ENCODE measurements at regions not wholly inside any gene's neighbourhood (a gene's known extent, or its start where the extent isn't known, plus 50 kb on each side); places are given as distances from the start of the nearest gene placed in this dataset.

DNA sequence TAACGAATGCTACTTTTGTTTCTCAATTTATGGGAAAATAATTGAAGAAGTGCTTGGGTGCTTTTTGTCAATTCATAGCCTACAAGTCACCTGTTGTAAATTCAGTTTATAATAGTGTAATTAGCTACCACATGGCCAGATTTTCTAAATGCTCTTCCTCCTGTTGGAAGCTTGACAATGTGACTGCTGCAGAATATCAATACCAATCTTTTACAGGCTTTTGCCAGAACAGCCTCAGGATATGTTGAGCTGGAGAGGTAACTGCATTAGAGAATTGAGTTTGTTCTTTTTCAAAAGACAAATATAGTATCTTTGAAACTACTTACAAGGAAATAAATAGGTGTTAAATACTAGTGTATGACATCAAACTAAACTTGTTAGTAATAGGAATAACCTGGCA lies 277.8 kb downstream of the POU4F1 start:
- Histone ChIP-seq H4K20me1 (replicated peaks; ENCODE audit: insufficient read depth) (no peaks in the 10 kb centered on the region), H3K4me1 (ENCODE audit: insufficient read depth) (peaks cover 5% of the 10 kb centered on the region; the same call in 1 of the 2 replicates), H3K27ac (ENCODE audit: low read depth) (no peak overlapping the region), H3K9me2 (ENCODE audit: insufficient read depth) (no peaks in the 10 kb centered on the region), H3F3A (replicated peaks; ENCODE audit: low read depth) (no peaks in the 10 kb centered on the region), H3K4me2 (no peak overlapping the region), H3K27me3 (ENCODE audit: insufficient read depth) (no peaks in the 10 kb centered on the region), H3K4me3 (no peak overlapping the region), H3K36me3 (ENCODE audit: insufficient read depth) (no peaks in the 10 kb centered on the region), H2AFZ (no peak overlapping the region), H3K79me2 (replicated peaks; ENCODE audit: insufficient read depth) (no peaks in the 10 kb centered on the region)
- Mint-ChIP-seq H3K4me1 (no peaks in the 10 kb centered on the region; the same call in 2 of the 3 replicates), H3K27ac (no peak overlapping the region), H3K9me3 (no peaks in the 10 kb centered on the region), H3K27me3 (ENCODE audit: insufficient read depth, low read depth, poor library complexity) (no peaks in the 10 kb centered on the region), H3K36me3 (ENCODE audit: low read depth) (no peaks in the 10 kb centered on the region), H3K4me3 (no peak overlapping the region)
- DNase-seq (ENCODE audit: low spot score) = no peak
- ATAC-seq = no peak
- TF ChIP-seq, protein P1, sequence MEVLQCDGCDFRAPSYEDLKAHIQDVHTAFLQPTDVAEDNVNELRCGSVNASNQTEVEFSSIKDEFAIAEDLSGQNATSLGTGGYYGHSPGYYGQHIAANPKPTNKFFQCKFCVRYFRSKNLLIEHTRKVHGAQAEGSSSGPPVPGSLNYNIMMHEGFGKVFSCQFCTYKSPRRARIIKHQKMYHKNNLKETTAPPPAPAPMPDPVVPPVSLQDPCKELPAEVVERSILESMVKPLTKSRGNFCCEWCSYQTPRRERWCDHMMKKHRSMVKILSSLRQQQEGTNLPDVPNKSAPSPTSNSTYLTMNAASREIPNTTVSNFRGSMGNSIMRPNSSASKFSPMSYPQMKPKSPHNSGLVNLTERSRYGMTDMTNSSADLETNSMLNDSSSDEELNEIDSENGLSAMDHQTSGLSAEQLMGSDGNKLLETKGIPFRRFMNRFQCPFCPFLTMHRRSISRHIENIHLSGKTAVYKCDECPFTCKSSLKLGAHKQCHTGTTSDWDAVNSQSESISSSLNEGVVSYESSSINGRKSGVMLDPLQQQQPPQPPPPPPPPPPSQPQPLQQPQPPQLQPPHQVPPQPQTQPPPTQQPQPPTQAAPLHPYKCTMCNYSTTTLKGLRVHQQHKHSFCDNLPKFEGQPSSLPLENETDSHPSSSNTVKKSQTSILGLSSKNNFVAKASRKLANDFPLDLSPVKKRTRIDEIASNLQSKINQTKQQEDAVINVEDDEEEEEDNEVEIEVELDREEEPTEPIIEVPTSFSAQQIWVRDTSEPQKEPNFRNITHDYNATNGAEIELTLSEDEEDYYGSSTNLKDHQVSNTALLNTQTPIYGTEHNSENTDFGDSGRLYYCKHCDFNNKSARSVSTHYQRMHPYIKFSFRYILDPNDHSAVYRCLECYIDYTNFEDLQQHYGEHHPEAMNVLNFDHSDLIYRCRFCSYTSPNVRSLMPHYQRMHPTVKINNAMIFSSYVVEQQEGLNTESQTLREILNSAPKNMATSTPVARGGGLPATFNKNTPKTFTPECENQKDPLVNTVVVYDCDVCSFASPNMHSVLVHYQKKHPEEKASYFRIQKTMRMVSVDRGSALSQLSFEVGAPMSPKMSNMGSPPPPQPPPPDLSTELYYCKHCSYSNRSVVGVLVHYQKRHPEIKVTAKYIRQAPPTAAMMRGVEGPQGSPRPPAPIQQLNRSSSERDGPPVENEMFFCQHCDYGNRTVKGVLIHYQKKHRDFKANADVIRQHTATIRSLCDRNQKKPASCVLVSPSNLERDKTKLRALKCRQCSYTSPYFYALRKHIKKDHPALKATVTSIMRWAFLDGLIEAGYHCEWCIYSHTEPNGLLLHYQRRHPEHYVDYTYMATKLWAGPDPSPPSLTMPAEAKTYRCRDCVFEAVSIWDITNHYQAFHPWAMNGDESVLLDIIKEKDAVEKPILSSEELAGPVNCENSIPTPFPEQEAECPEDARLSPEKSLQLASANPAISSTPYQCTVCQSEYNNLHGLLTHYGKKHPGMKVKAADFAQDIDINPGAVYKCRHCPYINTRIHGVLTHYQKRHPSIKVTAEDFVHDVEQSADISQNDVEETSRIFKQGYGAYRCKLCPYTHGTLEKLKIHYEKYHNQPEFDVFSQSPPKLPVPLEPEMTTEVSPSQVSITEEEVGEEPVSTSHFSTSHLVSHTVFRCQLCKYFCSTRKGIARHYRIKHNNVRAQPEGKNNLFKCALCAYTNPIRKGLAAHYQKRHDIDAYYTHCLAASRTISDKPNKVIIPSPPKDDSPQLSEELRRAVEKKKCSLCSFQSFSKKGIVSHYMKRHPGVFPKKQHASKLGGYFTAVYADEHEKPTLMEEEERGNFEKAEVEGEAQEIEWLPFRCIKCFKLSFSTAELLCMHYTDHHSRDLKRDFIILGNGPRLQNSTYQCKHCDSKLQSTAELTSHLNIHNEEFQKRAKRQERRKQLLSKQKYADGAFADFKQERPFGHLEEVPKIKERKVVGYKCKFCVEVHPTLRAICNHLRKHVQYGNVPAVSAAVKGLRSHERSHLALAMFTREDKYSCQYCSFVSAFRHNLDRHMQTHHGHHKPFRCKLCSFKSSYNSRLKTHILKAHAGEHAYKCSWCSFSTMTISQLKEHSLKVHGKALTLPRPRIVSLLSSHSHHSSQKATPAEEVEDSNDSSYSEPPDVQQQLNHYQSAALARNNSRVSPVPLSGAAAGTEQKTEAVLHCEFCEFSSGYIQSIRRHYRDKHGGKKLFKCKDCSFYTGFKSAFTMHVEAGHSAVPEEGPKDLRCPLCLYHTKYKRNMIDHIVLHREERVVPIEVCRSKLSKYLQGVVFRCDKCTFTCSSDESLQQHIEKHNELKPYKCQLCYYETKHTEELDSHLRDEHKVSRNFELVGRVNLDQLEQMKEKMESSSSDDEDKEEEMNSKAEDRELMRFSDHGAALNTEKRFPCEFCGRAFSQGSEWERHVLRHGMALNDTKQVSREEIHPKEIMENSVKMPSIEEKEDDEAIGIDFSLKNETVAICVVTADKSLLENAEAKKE (CRISPR knock-in tag; IDR thresholded peaks at IDR 0.05) = no peak
- TF ChIP-seq STAT1 (IDR thresholded peaks at IDR 0.05; ENCODE audit: unreplicated experiment) = no peak
- TF ChIP-seq EZH2phosphoT487 (IDR thresholded peaks at IDR 0.05; ENCODE audit: unreplicated experiment) = no peak
- TF ChIP-seq, protein P2, sequence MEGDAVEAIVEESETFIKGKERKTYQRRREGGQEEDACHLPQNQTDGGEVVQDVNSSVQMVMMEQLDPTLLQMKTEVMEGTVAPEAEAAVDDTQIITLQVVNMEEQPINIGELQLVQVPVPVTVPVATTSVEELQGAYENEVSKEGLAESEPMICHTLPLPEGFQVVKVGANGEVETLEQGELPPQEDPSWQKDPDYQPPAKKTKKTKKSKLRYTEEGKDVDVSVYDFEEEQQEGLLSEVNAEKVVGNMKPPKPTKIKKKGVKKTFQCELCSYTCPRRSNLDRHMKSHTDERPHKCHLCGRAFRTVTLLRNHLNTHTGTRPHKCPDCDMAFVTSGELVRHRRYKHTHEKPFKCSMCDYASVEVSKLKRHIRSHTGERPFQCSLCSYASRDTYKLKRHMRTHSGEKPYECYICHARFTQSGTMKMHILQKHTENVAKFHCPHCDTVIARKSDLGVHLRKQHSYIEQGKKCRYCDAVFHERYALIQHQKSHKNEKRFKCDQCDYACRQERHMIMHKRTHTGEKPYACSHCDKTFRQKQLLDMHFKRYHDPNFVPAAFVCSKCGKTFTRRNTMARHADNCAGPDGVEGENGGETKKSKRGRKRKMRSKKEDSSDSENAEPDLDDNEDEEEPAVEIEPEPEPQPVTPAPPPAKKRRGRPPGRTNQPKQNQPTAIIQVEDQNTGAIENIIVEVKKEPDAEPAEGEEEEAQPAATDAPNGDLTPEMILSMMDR (conservative IDR thresholded peaks at IDR 0.05; ENCODE audit: low read depth in 2 of 2) = no peak
- TF ChIP-seq, protein P3, sequence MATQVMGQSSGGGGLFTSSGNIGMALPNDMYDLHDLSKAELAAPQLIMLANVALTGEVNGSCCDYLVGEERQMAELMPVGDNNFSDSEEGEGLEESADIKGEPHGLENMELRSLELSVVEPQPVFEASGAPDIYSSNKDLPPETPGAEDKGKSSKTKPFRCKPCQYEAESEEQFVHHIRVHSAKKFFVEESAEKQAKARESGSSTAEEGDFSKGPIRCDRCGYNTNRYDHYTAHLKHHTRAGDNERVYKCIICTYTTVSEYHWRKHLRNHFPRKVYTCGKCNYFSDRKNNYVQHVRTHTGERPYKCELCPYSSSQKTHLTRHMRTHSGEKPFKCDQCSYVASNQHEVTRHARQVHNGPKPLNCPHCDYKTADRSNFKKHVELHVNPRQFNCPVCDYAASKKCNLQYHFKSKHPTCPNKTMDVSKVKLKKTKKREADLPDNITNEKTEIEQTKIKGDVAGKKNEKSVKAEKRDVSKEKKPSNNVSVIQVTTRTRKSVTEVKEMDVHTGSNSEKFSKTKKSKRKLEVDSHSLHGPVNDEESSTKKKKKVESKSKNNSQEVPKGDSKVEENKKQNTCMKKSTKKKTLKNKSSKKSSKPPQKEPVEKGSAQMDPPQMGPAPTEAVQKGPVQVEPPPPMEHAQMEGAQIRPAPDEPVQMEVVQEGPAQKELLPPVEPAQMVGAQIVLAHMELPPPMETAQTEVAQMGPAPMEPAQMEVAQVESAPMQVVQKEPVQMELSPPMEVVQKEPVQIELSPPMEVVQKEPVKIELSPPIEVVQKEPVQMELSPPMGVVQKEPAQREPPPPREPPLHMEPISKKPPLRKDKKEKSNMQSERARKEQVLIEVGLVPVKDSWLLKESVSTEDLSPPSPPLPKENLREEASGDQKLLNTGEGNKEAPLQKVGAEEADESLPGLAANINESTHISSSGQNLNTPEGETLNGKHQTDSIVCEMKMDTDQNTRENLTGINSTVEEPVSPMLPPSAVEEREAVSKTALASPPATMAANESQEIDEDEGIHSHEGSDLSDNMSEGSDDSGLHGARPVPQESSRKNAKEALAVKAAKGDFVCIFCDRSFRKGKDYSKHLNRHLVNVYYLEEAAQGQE (IDR thresholded peaks at IDR 0.05; ENCODE audit: unreplicated experiment) = no peak
- no peak for TF ChIP-seq NANOG (IDR thresholded peaks at IDR 0.05; ENCODE audit: borderline replicate concordance)
- no peak for TF ChIP-seq ETS1 (IDR thresholded peaks at IDR 0.05)
- TF ChIP-seq EZH2 (IDR thresholded peaks at IDR 0.05; ENCODE audit: low read depth, unreplicated experiment) = no peak
- TF ChIP-seq CREB1 (CRISPR knock-in tag; IDR thresholded peaks at IDR 0.05; ENCODE audit: low read depth) = no peak
- no peak for TF ChIP-seq JUNB (IDR thresholded peaks at IDR 0.05; ENCODE audit: unreplicated experiment)

Data from GM23338 (cell line).